ENCODE measurements at regions not wholly inside any gene's neighbourhood (a gene's known extent, or its start where the extent isn't known, plus 50 kb on each side); places are given as distances from the start of the nearest gene placed in this dataset.

DNA sequence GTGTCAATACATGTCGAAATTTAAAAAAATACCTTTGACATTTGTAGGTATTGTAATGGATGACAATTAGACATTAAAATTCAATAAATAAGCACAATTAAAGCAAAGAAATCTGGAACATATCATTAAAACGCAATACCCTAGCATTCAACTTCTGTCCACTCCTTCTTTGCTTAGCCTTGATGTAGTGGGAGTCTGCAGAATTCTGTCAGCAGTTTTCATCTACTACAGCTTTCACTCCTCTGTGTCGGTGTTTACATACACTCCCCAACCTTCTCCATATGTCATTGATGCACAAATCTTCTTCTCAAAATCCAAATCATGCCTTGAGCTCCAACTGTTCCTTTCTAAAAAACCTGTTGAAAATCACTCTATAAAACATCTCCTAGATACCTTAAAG lies 1380.6 kb downstream of the DSC3 start:
- no peak overlapping the region for H3K4me2 ChIP-seq (ENCODE audit: insufficient read depth, insufficient read length, low read length)
- no peaks in the 10 kb centered on the region for H3K4me1 ChIP-seq (ENCODE audit: insufficient read depth, low read length)
- no peak overlapping the region for H3K27ac ChIP-seq (ENCODE audit: insufficient read length, low read depth, low read length)
- no peaks in the 10 kb centered on the region for H3K9me3 Mint-ChIP-seq
- H3K4me1 Mint-ChIP-seq, result peaks cover 0 to 2% of the 10 kb centered on the region in 2 experiments; a peak in 1 of 4 replicates
- no peak overlapping the region for H4K5ac ChIP-seq (ENCODE audit: insufficient read length, low read depth, low read length)
- H2BK5ac ChIP-seq (ENCODE audit: insufficient read length, low read length), result no peak overlapping the region
- H3K27ac Mint-ChIP-seq, result no peak overlapping the region
- H3K27me3 ChIP-seq (ENCODE audit: insufficient read depth, low read length), result no peaks in the 10 kb centered on the region
- H3K56ac ChIP-seq (ENCODE audit: insufficient read length, low read depth, low read length), result no peak overlapping the region
- H2BK20ac ChIP-seq (ENCODE audit: low read depth, low read length, poor library complexity, severe bottlenecking), result no peak overlapping the region
- no peaks in the 10 kb centered on the region for H3K36me3 Mint-ChIP-seq (ENCODE audit: insufficient read depth in 1 of 3, low read depth in 3 of 3)
- DNase-seq, result no peak
- no peaks in the 10 kb centered on the region for H4K20me1 ChIP-seq (ENCODE audit: control insufficient read depth, insufficient read depth, insufficient read length)
- no peaks in the 10 kb centered on the region for H3K79me2 ChIP-seq (ENCODE audit: insufficient read depth, low read length)
- no peak overlapping the region for H3K4me3 Mint-ChIP-seq
- no peak overlapping the region for H3K23ac ChIP-seq (ENCODE audit: insufficient read length, low read depth, low read length)
- H4K8ac ChIP-seq (replicated peaks; ENCODE audit: insufficient read length, low read depth, low read length), result no peak overlapping the region
- no peaks in the 10 kb centered on the region for H3K79me1 ChIP-seq (ENCODE audit: insufficient read depth, low read depth, low read length, poor library complexity, severe bottlenecking)
- H4K91ac ChIP-seq (ENCODE audit: insufficient read length, low read depth, low read length), result no peak overlapping the region
- H2BK12ac ChIP-seq (ENCODE audit: insufficient read length, low read depth, low read length), result no peak overlapping the region
- no peak overlapping the region for H2BK15ac ChIP-seq (ENCODE audit: low read depth, low read length)
- no peak overlapping the region for H2AFZ ChIP-seq (ENCODE audit: low read length)
- H3K9me3 ChIP-seq (ENCODE audit: control insufficient read depth, low read depth, low read length), result no peaks in the 10 kb centered on the region
- WGBS (ENCODE audit: extremely low coverage, insufficient read length, low lambda C conversion rate), result no CpG with 5 or more reads among the region's 3 CpGs
- no peaks in the 10 kb centered on the region for H3K27me3 Mint-ChIP-seq (ENCODE audit: low read depth)
- H2AK5ac ChIP-seq (ENCODE audit: insufficient read length, low read length), result no peak overlapping the region
- no peak overlapping the region for H2BK120ac ChIP-seq (ENCODE audit: low read depth, low read length, poor library complexity, severe bottlenecking)
- no peak overlapping the region for H3K9ac ChIP-seq (ENCODE audit: extremely low read depth, insufficient read length, low read length)
- no peak overlapping the region for H3T11ph ChIP-seq (ENCODE audit: low read length)
- no peak overlapping the region for H3K14ac ChIP-seq (ENCODE audit: insufficient read depth, low read length)
- TF ChIP-seq, protein P1, sequence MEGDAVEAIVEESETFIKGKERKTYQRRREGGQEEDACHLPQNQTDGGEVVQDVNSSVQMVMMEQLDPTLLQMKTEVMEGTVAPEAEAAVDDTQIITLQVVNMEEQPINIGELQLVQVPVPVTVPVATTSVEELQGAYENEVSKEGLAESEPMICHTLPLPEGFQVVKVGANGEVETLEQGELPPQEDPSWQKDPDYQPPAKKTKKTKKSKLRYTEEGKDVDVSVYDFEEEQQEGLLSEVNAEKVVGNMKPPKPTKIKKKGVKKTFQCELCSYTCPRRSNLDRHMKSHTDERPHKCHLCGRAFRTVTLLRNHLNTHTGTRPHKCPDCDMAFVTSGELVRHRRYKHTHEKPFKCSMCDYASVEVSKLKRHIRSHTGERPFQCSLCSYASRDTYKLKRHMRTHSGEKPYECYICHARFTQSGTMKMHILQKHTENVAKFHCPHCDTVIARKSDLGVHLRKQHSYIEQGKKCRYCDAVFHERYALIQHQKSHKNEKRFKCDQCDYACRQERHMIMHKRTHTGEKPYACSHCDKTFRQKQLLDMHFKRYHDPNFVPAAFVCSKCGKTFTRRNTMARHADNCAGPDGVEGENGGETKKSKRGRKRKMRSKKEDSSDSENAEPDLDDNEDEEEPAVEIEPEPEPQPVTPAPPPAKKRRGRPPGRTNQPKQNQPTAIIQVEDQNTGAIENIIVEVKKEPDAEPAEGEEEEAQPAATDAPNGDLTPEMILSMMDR (conservative IDR thresholded peaks at IDR 0.05), result no peak
- H3K4ac ChIP-seq (ENCODE audit: low read depth, low read length), result no peak overlapping the region
- H3K18ac ChIP-seq (ENCODE audit: insufficient read length, low read depth, low read length), result no peak overlapping the region
- H3K23me2 ChIP-seq (ENCODE audit: insufficient read length, low read depth, low read length, poor library complexity, severe bottlenecking), result no peaks in the 10 kb centered on the region
